Smooth muscle cell (in vitro differentiated cells): ENCODE measurements at regions not wholly inside any gene's neighbourhood (a gene's known extent, or its start where the extent isn't known, plus 50 kb on each side); places are given as distances from the start of the nearest gene placed in this dataset.

ENCODE experiments used
- DNase-seq: peaks from one replicate; lab custom pipeline; 2025; ENCODE audit not compliant: unreplicated experiment; lab: John Stamatoyannopoulos, UW
- H2AFZ ChIP-seq: fragments of 200-600 bp; sonication (generic); 2 replicates; pipeline ENCODE4 v1.6.0; 2016; ENCODE audit warnings: antibody characterized with exemption, low read depth, mild to moderate bottlenecking
- H3F3A ChIP-seq: fragments of 200-600 bp; sonication (generic); 2 replicates; pipeline ENCODE4 v1.6.0; 2017; ENCODE audit warnings: antibody characterized with exemption, low read depth
- H3K27ac ChIP-seq: fragments of 200-600 bp; sonication (generic); 2 replicates; pipeline ENCODE4 v1.5.1; 2016; ENCODE audit warnings: low read depth, mild to moderate bottlenecking
- H3K27me3 ChIP-seq: fragments of 200-600 bp; sonication (generic); 2 replicates; pipeline ENCODE4 v1.6.1; 2016; ENCODE audit warnings: low read depth, mild to moderate bottlenecking
- H3K36me3 ChIP-seq: fragments of 200-600 bp; sonication (generic); 2 replicates; pipeline ENCODE4 v1.5.1; 2016; ENCODE audit warnings: low read depth
- H3K4me1 ChIP-seq: fragments of 200-600 bp; sonication (generic); 2 replicates; pipeline ENCODE4 v1.5.1; 2016; ENCODE audit warnings: low read depth
- H3K4me2 ChIP-seq: fragments of 200-600 bp; sonication (generic); 2 replicates; pipeline ENCODE4 v1.6.0; 2016; ENCODE audit warnings: mild to moderate bottlenecking
- H3K4me3 ChIP-seq: fragments of 200-600 bp; sonication (generic); 2 replicates; pipeline ENCODE4 v1.5.1; 2016; ENCODE audit warnings: mild to moderate bottlenecking
- H3K79me2 ChIP-seq: fragments of 200-600 bp; sonication (generic); 2 replicates; pipeline ENCODE4 v1.6.0; 2016; ENCODE audit warnings: low read depth, mild to moderate bottlenecking
- H3K9ac ChIP-seq: fragments of 200-600 bp; sonication (generic); 2 replicates; pipeline ENCODE4 v1.6.0; 2016; ENCODE audit warnings: low read depth
- H3K9me3 ChIP-seq: fragments of 200-600 bp; sonication (generic); replicated peaks from 2 replicates; pipeline ENCODE4 v1.5.1; 2016; ENCODE audit warnings: low read depth
- H4K20me1 ChIP-seq: fragments of 200-600 bp; sonication (generic); 2 replicates; pipeline ENCODE4 v1.6.0; 2016; ENCODE audit warnings: low read depth
- CTCF ChIP-seq: fragments of 200-600 bp; sonication (generic); IDR thresholded peaks from 2 replicates; pipeline ENCODE4 v1.5.1; 2017; ENCODE audit warnings: borderline replicate concordance, mild to moderate bottlenecking, antibody characterized with exemption; ENCODE audit not compliant: insufficient read depth, poor library complexity, severe bottlenecking
- WGBS: methylation state at CpG from one replicate; pipeline ENCODE4 v1.1.7; 2016; ENCODE audit warnings: low lambda C conversion rate; 5-methylcytosine and 5-hydroxymethylcytosine counted together

GRCh38 chr3:25155652-25156471, 272.2 kb upstream of the RARB start:
- 25% methylated on average over 4 of the region's 4 CpGs for WGBS
- Histone ChIP-seq H3K9me3 (no peaks in the 10 kb centered on the region), H3K27me3 (no peaks in the 10 kb centered on the region), H3K4me2 (peak overlapping the region; percentile 76), H2AFZ (no peak overlapping the region), H3K36me3 (no peaks in the 10 kb centered on the region), H3K4me1 (peaks cover 49% of the 10 kb centered on the region), H3K4me3 (no peak overlapping the region), H4K20me1 (no peaks in the 10 kb centered on the region), H3K27ac (peak overlapping the region; percentile 82), H3K79me2 (no peaks in the 10 kb centered on the region), H3F3A (peaks cover 15% of the 10 kb centered on the region), H3K9ac (peak overlapping the region; percentile 41)
- DNase-seq = no peak
- TF ChIP-seq CTCF = no peak

- Histone ChIP-seq H3K4me3 (peak overlapping the region; percentile 28), H3K36me3 (no peaks in the 10 kb centered on the region), H3K79me2 (no peaks in the 10 kb centered on the region), H3K9ac (peak overlapping the region; percentile 41), H3K9me3 (no peaks in the 10 kb centered on the region), H3K27me3 (no peaks in the 10 kb centered on the region), H3K4me2 (peak overlapping the region; percentile 76), H4K20me1 (no peaks in the 10 kb centered on the region), H3F3A (peaks cover 15% of the 10 kb centered on the region), H2AFZ (no peak overlapping the region), H3K4me1 (peaks cover 49% of the 10 kb centered on the region), H3K27ac (peak overlapping the region; percentile 82)
- TF ChIP-seq CTCF = no peak
- no peak for DNase-seq
- WGBS = 10% methylated on average over 5 of the region's 5 CpGs
Observed at GRCh38 chr3:25156626-25157025, 271.4 kb upstream of the RARB start.

GRCh38 chr3:25165306-25165705, 262.8 kb upstream of the RARB start:
- 96% methylated on average over 3 of the region's 3 CpGs for WGBS
- Histone ChIP-seq H3K27me3 (no peaks in the 10 kb centered on the region), H3K79me2 (no peaks in the 10 kb centered on the region), H4K20me1 (no peaks in the 10 kb centered on the region), H3K36me3 (peaks cover 10% of the 10 kb centered on the region), H3K4me2 (no peak overlapping the region), H3K4me3 (no peak overlapping the region), H3K9ac (no peak overlapping the region), H2AFZ (no peak overlapping the region), H3K9me3 (peaks cover 8% of the 10 kb centered on the region), H3K4me1 (no peaks in the 10 kb centered on the region), H3K27ac (no peak overlapping the region), H3F3A (peaks cover 6% of the 10 kb centered on the region)
- no peak for TF ChIP-seq CTCF
- DNase-seq = no peak

GRCh38 chr3:25166016-25166415, 262.0 kb upstream of the RARB start:
- no peak for TF ChIP-seq CTCF
- WGBS = 63% methylated on average over 3 of the region's 3 CpGs
- no peak for DNase-seq
- no peak overlapping the region for H3K4me2 ChIP-seq
- H4K20me1 ChIP-seq = no peaks in the 10 kb centered on the region
- no peak overlapping the region for H3K9ac ChIP-seq
- peaks cover 6% of the 10 kb centered on the region for H3F3A ChIP-seq
- no peaks in the 10 kb centered on the region for H3K27me3 ChIP-seq
- H3K36me3 ChIP-seq = peaks cover 10% of the 10 kb centered on the region
- H2AFZ ChIP-seq = no peak overlapping the region
- peaks cover 6% of the 10 kb centered on the region for H3K4me1 ChIP-seq
- peaks cover 8% of the 10 kb centered on the region for H3K9me3 ChIP-seq
- no peak overlapping the region for H3K4me3 ChIP-seq
- H3K27ac ChIP-seq = no peak overlapping the region
- no peaks in the 10 kb centered on the region for H3K79me2 ChIP-seq
